ENCODE measurements at regions not wholly inside any gene's neighbourhood (a gene's known extent, or its start where the extent isn't known, plus 50 kb on each side); places are given as distances from the start of the nearest gene placed in this dataset.

GRCh38 chr2:129113776-129114175 lies 795.1 kb upstream of the HS6ST1 start:
- Histone ChIP-seq H3K27me3 (ENCODE audit: control insufficient read depth in 1 of 2, insufficient read depth in 2 of 2, low read length in 2 of 2) (no peaks in the 10 kb centered on the region), H4K20me1 (ENCODE audit: insufficient read depth, low read length) (no peaks in the 10 kb centered on the region), H3K4me2 (ENCODE audit: low read depth, low read length) (no peak overlapping the region), H3K79me2 (ENCODE audit: insufficient read depth, low read length) (no peaks in the 10 kb centered on the region), H3K36me3 (replicated peaks in 1 of 2; ENCODE audit: control insufficient read depth in 1 of 2, insufficient read depth in 2 of 2, low read length in 2 of 2) (no peaks in the 10 kb centered on the region), H3K4me1 (ENCODE audit: insufficient read depth, low read length) (no peaks in the 10 kb centered on the region), H3K9me3 (ENCODE audit: low read length) (no peaks in the 10 kb centered on the region), H3K4me3 (replicated peaks in 1 of 3; ENCODE audit: insufficient read depth in 1 of 3, low read depth in 2 of 3, low read length in 3 of 3) (no peak overlapping the region), H3K27ac (ENCODE audit: extremely low read length, insufficient read depth, low read length) (no peak overlapping the region), H2AFZ (ENCODE audit: low read length) (no peak overlapping the region), H3K9ac (ENCODE audit: insufficient read depth, low read depth, low read length) (no peak overlapping the region)
- FAIRE-seq (no peak), DNase-seq (ENCODE audit: low spot score) (no peak), ATAC-seq (no peak)
- CTCF ChIA-PET (ENCODE audit: low intra/inter-chr PET ratio, low total read pairs), result no interaction called here
- BruUV-seq (replicated peaks), result no TSS peak
- 52% methylated on average over 6 of the region's 6 CpGs for WGBS (ENCODE audit: low lambda C conversion rate)
- POLR2A ChIA-PET, result no interaction called here
- in situ Hi-C loops (cut with HindIII; ENCODE audit: extremely low pct_ligation_motif_present, low pct_unique_long_range_greater_than_20kb), result no loop called here
- intact Hi-C loops (cut with micrococcal nuclease; ENCODE audit: unreplicated experiment), result no loop called here
- TF ChIP-seq ZBTB10 (CRISPR knock-in tag; IDR thresholded peaks at IDR 0.05; ENCODE audit: borderline replicate concordance) (no peak), ZNF570 (CRISPR knock-in tag; IDR thresholded peaks at IDR 0.05; ENCODE audit: borderline replicate concordance) (no peak), SMAD1 (CRISPR knock-in tag; IDR thresholded peaks at IDR 0.05; ENCODE audit: borderline replicate concordance, low read depth) (no peak), FOSL1 (CRISPR knock-in tag; IDR thresholded peaks at IDR 0.05; ENCODE audit: borderline replicate concordance) (no peak), RARG (CRISPR knock-in tag; IDR thresholded peaks at IDR 0.05; ENCODE audit: low read depth) (no peak), ZNF577 (CRISPR knock-in tag; IDR thresholded peaks at IDR 0.05; ENCODE audit: borderline replicate concordance, low read depth) (no peak), TMF1 (CRISPR knock-in tag; IDR thresholded peaks at IDR 0.05; ENCODE audit: low read depth) (no peak), ZNF543 (CRISPR knock-in tag; IDR thresholded peaks at IDR 0.05) (no peak), ZZZ3 (CRISPR knock-in tag; IDR thresholded peaks at IDR 0.05; ENCODE audit: borderline replicate concordance) (no peak), ZNF275 (CRISPR knock-in tag; IDR thresholded peaks at IDR 0.05; ENCODE audit: borderline replicate concordance) (no peak), ASH2L (IDR thresholded peaks at IDR 0.05; ENCODE audit: insufficient read length, low read depth, low read length) (no peak), IKZF5 (CRISPR knock-in tag; IDR thresholded peaks at IDR 0.05) (no peak), DNMT1 (CRISPR knock-in tag; IDR thresholded peaks at IDR 0.05) (no peak), ZNF160 (CRISPR knock-in tag; IDR thresholded peaks at IDR 0.05) (no peak), ZFP36L2 (CRISPR knock-in tag; IDR thresholded peaks at IDR 0.05) (no peak)
